NCI-H2029 (cell line): ENCODE measurements at regions not wholly inside any gene's neighbourhood (a gene's known extent, or its start where the extent isn't known, plus 50 kb on each side); places are given as distances from the start of the nearest gene placed in this dataset.

ENCODE experiments used
- DNase-seq: peaks from one replicate; lab custom pipeline; 2025; lab: John Stamatoyannopoulos, UW

DNA sequence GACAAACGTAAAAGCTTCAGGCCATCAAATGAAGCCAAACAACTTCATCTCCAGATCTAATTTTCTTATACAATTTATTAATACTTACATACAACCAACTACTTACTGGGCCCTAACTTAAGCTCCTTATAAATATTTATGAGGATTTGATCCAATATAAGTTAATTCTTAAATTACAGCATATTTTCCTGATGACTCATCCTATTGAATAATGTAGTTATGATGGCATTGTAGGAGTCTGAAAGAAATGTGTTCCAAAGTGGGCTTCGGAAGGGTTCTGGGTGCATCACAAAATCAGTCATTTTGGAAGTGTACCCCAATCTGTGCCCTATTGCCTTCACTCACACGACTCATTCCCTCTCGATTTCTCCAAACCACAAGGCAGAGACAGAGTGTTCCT, 455.1 kb upstream of the CTSO start:
- DNase-seq: no peak

DNA sequence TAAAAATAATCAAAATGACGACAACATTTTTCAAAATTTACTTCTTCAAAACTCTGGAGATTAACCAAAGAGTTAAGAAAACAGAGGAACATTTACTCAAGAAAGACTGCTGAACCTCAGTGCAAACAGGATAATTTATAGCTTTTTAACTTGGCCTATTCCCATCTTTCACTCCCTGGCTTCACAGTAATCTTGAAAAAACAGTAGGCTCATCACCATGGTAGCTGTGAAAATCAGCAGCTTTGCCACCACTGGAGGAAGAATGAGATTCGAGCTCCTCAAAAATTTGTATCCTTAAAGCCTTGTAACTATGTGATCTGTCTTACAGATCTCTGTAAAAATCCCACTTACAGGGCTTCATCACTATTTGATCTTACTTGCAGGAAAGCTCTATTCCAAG, 447.7 kb upstream of the CTSO start:
- no peak for DNase-seq

DNA sequence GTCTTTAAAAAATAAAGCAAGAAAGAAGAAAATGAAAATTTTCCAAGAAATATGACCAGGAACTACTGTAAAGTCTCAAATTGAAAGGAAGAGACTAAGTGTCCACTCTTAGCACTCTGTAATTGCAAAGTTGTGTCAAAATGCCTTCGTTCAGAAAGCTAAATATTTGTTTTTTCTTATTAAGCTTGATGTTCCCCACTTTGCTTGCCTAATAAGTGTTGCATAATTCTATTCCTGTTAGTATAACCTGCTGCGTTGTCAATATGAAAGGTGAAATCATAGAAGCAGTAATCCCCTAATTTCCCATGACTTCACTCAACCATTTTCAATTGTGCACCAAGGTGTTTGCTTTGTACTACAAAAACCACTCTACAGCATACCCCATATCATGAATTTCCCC, 442.9 kb upstream of the CTSO start:
- no peak for DNase-seq

DNA sequence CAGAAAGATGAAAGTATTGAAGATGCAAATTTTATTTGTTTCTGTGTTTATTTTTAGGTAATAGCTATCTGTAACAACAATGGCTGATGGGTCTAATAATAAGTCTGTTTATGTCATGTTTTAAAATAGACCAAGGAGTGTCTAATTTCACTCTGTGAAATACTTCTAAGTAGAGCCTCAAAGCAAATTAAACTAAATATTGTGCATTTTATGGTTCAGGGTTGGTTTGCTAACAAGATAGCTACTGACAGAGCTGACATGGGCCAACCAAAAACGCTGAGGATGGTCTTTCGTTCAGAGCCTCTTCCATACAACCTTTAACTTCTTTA, 437.6 kb upstream of the CTSO start:
- DNase-seq: no peak

GRCh38 chr4:156390599-156391324, 437.1 kb upstream of the CTSO start:
- no peak for DNase-seq

DNA sequence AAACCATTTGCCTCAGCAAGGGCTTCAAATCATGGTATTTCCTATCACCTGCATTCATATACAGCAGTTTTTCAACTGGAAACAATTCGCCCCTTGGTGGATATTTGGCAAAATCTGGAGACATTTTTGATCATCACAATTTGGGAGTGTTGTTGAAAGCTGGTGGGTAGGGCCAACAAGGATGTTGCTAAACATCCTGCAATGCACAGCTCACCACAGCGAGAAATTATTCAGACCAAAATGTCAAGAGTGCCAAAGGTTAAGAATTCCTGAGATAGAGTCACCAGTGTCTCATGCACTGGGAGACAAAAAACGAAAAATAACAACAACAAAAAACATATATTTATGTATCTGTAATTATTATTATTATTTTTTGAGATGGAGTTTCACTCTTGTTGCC, 435.2 kb upstream of the CTSO start:
- no peak for DNase-seq

DNA sequence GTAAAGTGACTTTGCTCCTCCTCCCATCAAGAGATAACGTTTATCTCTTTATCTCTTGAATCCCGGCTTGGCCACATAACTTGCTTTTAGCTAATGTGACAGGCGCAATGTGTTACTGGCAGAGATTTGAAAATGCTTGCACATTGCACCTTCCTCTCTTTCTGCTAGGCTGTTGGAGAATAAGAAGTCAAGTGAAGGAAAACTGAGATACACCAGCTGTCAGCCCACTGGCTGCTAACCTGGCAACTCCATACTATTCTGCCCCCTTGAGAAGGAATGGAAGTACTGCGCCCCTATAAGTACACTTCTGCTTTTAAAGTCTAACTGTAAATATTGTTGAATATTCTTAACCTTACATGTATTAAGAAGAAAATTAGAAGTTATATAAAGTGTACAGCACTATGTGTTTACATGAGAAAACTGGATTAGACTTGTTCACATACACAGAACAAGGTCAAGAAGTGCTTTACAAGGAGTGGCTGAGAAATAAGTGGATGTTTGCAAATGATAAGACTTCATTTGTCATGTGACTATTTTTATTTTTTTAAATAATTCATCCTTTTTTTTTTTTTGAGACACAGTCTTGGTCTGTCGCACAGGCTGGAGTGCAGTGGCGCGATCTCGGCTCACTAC, 424.5 kb upstream of the CTSO start:
- DNase-seq: no peak

GRCh38 chr4:156377036-156377710, 423.5 kb upstream of the CTSO start:
- DNase-seq: no peak

DNA sequence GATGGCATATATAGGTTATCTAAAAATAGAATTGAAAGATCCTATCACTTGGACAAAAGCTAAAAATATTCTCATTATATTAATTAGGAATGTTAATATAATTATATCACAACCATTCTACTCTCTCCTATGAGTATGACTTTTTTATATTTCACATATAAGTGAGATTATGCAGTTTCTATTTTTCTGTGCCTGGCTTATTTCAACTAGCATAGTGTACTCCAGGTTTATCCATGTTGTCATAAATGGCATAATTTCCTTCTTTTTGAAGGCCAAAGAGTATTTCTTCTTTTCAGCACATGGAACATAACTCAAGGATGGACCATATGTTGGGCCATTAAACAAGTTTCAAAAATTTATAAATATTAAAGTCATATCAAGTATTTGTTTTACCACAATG, 421.2 kb upstream of the CTSO start:
- no peak for DNase-seq

- no peak for DNase-seq
Observed at GRCh38 chr4:156374069-156374468, 420.4 kb upstream of the CTSO start.

DNA sequence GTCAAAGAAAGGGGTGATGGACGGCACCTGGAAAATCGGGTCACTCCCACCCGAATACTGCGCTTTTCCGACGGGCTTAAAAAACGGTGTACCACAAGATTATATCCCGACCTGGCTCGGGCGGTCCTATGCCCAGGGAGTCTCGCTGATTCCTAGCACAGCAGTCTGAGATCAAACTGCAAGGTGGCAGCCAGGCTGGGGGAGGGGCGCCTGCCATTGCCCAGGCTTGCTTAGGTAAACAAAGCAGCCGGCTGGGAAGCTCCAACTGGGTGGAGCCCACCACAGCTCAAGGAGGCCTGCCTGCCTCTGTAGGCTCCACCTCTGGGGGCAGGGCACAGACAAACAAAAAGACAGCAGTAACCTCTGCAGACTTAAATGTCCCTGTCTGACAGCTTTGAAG, 413.8 kb upstream of the CTSO start:
- peak; percentile 43 for DNase-seq

DNA sequence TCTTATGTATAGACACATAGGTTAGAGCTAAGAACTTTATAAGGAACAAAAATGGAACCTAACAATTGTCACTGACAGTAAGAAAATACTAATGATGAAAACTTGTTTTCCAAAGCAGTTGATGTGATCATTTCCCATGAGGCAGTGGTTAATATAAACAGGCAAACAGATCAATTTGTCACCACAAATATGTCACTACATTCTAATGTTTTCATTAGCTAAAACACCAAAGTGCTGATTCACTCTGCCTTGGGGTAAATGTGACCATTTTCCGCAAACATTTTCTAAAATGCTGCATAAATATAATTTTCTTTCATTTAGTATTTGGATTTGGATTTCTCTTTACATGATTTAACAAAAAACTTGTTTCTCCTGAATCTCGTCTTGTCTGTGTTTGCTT, 408.9 kb upstream of the CTSO start:
- no peak for DNase-seq

DNA sequence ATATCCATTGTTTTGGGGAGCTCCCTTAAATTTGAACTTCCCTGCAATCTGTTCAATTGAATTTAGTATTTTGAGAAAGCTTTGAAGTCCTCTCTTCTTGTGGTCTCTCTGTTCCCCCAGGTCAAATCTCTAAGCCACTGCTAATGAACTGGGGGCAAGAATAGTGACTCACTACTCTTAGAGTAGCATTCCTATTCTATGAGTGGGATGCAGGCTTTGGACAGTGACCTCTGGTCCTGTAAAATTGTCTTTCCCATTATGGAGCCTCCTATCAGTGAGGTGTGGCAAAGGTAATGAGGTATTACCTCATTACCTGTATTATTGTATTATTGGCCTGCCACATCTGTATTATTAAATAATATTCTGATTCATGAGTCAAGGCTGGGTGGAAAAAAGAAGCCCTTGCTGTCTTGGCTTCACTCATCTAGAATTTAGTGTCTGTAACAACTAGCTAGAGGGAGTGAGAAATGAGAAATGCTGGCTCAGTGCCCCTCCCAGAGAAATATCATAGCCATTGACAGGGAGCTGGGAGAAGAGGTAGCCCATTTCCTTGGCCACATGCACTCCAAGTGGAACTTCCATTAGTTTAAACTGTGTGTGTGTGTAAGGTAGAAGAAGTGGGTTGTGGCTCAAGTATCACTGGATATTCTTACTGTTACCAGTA, 393.9 kb upstream of the CTSO start:
- no peak for DNase-seq

DNA sequence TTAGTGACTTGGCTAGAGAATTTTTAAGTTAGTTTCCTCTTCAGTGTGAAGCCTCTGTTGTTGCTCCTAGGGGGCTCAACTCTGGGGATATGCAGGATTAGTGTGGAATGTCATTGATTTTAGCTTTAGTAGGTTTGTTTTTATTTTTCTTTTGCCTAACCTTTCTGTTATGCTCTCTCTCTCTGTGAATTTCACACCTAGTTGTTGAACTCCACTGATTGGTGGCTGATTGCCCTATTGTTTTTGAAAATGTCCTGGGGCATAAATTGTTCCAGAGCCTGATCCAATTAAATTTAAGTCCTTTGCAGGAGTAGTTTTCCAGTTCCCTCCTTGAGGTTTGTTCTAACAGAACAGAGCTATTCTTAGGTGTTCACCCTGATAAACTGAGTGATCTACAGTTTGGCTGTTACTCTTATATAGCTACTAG, 393.3 kb upstream of the CTSO start:
- DNase-seq: no peak

DNA sequence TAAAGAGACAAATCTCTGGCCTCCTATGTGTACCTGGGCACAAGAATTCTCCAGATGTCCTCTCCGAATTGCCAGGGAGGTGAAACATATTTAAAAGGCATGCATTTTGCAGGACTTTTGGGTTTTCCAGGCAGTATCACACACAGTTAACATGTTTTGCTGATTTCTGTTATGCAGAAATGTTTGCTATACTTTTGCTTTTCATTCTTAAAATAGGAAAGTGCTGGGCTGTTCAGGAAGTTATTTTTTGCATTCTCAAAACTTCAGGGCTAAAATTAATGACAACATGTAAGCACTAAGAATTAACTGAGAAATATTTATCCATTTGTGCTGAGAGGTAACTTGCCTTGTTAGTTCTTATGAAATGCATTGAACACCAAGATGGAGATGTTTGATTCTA, 390.7 kb upstream of the CTSO start:
- no peak for DNase-seq

DNA sequence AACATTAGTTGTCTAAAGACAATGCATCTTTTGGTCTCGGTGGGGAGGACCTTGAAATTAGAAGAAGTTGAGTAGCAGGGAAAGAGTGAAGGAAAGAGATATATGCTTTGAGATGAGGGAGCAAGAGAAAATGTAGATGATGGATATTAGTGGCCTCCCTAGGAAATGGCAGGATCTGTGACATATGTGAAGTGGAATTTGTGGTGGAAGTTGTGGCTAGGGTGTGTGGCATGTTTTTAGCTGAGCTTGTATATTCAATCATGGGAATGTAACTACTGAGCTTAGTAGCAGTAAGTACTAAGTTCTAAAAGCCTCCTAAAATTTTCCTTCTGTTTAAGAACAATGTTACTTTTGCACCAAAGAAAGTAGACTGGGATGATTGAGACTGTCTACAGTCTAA, 382.8 kb upstream of the CTSO start:
- no peak for DNase-seq

DNA sequence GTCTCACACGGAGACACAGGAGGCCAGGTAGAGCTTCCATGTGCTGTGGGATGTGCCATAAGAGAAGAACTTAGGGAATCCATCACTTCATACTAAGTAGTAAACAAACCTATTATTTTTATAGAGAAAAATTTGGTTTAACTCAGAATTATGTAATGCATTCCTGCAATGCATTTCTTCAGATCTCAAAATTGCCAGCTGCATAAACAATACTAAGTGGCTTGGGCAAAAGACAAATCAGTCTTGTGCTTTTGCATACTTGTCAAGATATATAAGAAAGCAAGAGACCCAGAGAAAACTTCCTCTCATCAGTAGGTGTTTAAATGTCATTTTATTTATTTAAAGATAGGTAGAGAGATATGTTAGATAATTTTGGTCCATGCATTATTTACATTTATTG, 382.1 kb upstream of the CTSO start:
- DNase-seq: no peak

DNA sequence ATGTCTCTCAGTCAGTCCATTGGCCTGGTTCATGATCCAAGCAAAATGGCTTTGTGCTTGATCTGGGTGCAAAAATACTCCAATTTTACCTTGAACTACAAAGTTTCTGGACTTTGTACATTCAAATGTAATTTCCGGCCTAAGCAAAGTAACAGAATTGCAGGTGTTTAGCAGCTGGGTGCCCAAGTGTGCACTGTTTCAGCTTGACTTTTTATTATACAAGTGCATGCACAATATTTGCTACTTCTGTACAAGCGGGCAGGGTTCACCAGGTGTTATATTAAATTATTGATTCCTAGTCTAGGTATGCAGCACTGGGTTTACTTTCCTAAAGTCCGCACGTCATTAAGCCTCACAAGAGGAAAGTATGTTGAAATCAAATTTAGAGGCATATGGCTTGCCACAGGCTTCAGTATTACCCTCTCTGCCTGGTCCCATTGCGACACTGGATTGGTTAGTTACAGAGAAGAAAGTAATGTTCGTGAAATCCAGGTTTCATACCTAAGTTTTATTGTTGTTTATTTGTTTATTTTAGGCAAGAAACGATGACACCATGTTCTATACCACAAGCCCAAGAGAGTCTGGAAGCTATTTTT, 376.9 kb upstream of the CTSO start:
- DNase-seq: no peak

- no peak for DNase-seq
Observed at GRCh38 chr4:156329779-156330178, 376.1 kb upstream of the CTSO start.

DNA sequence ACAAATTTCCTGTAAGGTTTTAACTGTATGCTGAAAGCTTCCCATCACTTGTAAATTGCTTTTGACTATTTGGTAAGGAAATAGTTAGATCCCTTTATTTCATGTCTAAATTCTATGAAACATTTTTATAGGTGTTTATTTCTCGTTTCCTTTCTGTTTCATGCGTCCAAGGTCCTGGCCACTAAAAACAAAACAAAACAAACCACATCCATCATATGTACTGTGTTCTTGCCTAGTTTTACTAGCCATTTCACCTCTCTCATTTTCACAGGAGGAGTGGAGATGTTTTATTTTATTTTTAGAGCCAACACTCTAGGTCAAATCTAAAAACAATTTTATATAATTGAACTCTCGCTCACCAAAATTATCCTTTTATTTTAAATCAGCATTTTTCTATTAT, 375.2 kb upstream of the CTSO start:
- no peak for DNase-seq

- no peak for DNase-seq
Observed at GRCh38 chr4:156326246-156326645, 372.6 kb upstream of the CTSO start.

DNA sequence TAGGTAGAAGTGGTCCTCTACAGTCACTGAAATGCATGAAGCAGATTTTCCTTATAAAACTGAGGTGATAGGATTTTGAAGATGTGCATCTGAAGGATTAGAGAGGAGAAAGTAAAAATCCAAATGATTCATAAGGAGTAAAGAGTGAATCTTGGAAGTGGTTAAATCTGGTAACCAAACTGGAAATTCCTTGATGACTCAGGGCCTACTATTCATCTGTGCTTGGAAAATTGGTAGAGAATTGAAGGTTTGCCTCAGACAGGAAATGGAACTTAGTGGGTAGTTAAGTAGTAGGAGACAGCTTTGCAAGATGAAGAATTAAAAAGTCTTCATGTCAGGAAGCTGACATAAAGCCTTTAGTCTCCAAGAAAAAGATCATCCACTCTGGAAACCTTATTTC, 368.9 kb upstream of the CTSO start:
- no peak for DNase-seq

DNA sequence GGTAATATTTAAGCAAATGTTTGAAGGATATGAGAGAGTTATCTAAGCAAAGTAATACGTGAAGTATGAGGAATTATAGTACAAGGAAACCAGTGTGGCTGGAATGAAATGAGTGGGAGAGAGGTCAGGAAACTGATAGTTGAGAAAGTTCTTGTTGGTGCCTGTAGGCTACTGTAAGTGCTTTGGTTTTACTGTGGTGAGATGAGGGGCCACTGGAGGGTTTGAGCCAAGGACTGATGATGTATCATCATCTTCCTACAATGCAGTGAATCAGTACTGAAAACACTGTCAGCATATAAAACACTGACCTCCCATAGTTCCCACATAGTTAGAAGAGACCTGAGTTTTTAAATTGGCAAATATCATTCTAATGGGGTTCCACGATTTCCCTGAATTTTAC, 367.5 kb upstream of the CTSO start:
- DNase-seq: no peak
